Stimulated activated CD4-positive, alpha-beta T cell treated with anti-CD3 and anti-CD28 coated beads, Interleukin-1b, Interleukin-23, amount 100 ng/mL, for 1 hour (primary cell): ENCODE measurements at regions not wholly inside any gene's neighbourhood (a gene's known extent, or its start where the extent isn't known, plus 50 kb on each side); places are given as distances from the start of the nearest gene placed in this dataset.

Experiments used
- DNase-seq, 2 donors: peaks; one replicate each; pipeline ENCODE4 v3.0.0-alpha.2; 2020; ENCODE audit warnings: low read depth in 2 of 2

- no peak for DNase-seq
Measured at GRCh38 chr2:234601213-234601612, 104.3 kb upstream of the ARL4C start.

GRCh38 chr2:234597576-234597861 lies 100.6 kb upstream of the ARL4C start:
- DNase-seq, result no peak

DNA sequence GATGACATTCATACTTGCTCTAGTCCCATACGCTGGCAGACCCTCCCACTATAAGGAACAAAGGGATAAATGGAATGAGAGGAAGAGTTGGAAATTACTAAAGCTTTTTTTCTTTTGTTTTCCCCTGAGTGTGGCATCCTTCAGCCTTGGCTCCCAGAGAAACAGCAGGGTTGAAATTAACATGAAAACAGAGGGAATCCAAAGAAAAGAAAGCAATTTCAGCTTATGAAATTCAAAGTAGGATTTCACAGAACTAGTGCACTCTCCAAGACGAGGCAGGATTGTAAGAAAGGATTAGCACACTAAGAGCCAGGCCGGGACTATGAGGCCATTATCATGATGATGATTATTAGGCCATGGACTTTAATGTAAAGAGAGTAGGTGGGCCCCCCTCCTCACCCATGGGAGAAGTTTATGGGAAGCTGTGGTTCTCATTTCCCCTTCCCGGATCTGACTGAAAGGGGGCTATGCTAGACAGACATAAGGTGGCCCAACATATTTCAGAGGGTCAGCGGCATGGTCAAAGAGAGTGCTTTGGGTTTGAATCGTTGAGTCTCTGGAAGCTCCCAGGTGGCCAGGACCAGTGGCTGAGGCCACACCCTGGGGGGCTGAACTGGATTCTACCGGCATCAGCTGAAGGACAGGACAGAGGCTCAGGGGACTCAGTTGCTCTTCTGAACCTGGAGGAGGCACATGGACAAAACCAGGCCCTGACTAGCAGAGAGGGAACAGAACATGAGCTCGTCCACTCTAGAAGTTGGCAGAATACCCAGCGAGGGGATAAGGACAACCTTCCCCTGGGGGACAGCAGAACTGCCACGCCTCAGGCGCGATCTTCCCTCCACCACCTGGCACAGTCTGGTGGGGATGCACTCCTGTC lies 100.1 kb upstream of the ARL4C start:
- no peak for DNase-seq

- no peak for DNase-seq
Measured at GRCh38 chr2:234595829-234596228, 98.9 kb upstream of the ARL4C start.

DNA sequence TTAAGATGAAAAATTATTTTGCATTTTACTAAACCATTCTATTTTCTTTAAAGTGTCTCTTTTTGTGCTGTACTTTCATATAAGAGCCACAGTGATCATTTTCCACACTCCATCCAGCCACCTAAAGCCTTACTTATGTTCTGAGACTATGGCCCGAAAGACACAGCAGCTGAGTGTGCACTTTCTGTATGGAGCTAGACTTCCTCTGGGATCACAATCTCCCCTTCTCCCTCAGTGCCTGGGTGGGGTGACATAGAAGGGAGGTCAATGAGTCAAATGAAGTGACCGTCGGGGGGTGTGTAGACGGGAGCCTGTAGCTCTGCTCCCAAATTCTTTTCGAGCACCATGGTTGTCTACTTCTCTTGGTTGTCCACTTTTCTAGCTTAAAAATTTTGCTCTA lies 97.8 kb upstream of the ARL4C start:
- DNase-seq, result no peak

GRCh38 chr2:234593636-234594035 lies 96.8 kb upstream of the ARL4C start:
- no peak for DNase-seq

- no peak for DNase-seq
Measured at GRCh38 chr2:234592541-234592940, 95.7 kb upstream of the ARL4C start.

GRCh38 chr2:234590076-234590475 lies 93.2 kb upstream of the ARL4C start:
- DNase-seq, result no peak

DNA sequence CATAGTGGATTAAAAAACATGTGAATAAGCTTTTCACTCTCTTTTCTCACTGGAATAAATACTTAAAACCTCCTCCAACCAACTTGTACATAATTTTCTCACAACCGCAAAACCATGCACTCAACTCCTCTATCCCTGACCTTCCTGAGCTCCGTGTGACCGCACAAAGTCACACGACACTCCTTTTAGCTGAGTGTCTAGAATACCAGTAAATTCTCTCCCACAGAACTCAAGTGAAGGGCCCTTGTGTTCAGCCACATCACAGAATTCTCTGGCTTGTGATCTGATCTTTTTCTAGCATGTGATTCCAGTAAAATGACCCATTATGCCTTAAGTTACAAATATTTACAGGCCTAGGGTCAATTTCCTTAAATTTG lies 91.2 kb upstream of the ARL4C start:
- DNase-seq, result no peak

DNA sequence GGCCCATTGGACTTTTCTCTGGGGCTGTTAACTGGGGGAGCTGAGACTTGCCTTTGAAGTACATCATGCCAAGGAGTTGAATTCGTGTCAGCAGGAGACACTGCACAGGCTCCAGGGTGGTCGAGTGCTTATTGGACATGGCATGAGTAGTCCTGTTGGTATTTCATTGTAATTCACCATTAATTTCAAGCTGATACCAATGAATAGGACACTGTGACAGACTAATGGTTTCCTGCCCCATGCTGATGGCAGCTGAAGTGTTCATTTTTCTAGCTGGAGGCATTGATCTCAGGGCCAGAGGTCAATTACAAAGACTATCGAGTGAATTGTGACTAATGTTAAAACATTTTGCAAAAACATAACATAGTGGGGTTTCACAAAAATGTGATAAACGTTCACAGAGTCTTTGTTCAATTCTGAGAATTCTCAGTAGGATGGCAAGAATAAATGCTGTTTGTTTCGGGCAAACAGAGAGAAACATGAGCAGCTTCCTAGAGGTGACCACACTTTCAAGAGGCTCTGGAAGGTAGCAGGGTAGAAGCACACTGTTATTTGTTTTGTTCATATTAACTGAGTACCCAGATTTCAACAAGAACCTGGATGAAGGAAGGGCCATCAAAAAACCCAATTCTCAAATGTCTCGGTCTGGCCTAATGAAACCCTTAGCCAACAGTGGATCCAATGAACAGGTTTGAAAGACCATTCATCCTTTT lies 90.6 kb upstream of the ARL4C start:
- no peak for DNase-seq

DNA sequence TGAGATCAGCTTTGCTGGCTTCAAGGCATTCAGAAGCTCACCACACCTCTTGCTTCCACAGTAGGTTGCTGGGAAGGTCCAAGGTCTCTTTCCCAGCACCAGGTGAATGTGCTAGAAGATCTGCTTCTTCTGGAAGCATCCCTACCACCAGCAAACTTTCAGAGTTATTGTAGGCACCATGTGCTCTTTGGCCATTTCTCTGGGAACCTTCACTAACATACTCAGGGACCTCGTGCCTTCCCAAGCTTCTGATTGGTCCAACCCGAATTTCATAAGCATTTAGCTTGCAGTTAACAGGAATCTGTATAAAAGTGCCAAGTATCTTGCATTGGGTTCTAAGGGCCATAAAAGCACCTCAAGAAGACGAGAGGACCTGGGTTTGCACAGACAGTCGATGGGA lies 86.5 kb upstream of the ARL4C start:
- no peak for DNase-seq

DNA sequence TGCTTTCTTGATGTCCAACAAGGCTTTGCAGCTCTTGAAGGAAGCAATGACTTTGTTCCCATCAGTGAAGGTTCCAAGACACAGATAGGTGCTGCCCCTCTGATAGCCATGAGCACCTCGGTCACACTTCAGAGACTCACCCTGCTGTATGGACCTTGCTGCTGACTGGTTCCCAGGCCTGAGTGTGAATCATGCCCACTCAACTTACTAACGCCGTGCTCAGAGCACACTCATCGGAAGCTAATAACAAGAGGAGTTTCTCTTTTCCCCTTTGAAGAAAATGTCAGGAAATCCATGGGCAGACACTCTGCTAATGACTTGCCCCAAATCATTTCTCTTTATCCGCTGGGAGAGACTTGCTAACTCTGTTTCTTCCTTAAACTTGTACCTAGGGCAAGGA lies 83.8 kb upstream of the ARL4C start:
- no peak for DNase-seq

GRCh38 chr2:234579231-234579962 lies 82.5 kb upstream of the ARL4C start:
- DNase-seq, result no peak

GRCh38 chr2:234578389-234578788 lies 81.5 kb upstream of the ARL4C start:
- no peak for DNase-seq

DNA sequence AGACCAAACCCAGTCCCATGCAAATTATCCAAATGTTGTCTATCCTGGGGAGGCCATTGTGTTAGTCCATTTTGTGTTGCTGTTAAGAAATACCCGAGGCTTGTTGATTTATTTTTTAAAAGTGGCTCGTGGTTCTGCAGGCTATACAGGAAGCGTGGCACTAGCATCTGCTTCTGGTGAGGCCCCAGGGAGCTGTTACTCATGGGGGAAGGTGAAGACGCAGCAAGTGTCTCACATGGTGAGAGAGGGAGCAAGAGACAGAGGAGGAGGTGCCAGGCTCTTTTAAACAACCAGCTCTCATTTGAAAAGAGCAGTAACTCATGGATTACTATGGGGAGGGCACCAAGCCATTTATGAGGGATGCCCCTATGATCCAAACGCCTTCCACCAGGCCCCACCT lies 80.3 kb upstream of the ARL4C start:
- DNase-seq, result no peak

DNA sequence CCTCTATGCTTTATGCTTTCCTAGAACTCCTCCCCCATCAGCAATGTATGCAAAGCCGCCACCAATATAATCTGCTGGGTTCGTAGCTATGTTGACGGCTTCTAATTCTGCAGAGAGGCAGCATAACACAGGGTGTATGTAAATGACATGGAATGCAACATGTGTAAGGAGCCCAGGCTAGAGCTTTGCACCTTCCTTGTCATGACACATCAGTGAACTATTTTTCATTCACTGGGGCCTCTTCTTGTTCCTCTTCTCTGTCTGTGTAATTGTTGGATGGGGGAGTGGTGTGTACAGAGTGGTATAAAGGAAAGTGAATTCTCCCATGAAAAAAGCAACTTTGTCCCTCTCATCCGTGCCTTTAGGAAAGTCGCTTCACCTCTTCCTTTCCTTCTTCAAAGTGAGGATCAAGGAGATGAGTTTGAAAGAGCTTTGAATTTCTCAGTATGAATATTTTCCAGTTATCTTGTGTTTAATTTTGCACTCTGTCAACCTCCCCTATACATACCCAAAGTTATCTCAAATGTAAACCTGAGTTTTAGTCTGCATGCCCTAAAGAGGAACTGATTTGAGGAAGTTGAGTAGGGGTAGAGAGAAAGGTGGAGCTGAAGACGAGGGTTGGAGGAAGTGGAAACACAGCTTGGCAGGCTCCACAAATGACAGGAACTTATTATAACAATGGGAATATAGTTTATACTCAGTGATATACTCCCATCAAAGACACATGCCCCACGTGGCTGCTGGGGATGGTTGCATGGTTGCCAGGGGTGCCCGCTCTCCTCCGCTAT lies 74.9 kb upstream of the ARL4C start:
- no peak for DNase-seq

- no peak for DNase-seq
Measured at GRCh38 chr2:234570476-234570875, 73.6 kb upstream of the ARL4C start.

- DNase-seq, result no peak
Measured at GRCh38 chr2:234569776-234570430, 73.0 kb upstream of the ARL4C start.

DNA sequence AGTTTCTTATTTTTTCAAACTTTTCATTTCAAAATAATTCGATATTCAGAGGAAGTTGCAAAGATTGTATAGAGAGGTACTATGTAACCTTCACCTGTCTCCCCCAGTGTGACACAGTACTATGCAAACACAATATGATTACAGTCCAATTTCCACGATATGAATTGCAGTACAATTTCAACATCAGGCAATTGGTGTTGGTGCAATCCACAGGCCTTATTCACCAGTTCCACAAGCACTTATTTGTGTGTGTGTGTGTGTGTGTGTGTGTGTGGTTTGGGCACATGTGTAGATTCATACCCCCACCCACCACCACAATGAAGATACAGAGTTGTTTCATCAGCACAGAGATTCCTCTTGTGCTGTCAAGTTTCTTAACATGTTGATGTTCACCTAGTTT lies 69.7 kb upstream of the ARL4C start:
- no peak for DNase-seq

DNA sequence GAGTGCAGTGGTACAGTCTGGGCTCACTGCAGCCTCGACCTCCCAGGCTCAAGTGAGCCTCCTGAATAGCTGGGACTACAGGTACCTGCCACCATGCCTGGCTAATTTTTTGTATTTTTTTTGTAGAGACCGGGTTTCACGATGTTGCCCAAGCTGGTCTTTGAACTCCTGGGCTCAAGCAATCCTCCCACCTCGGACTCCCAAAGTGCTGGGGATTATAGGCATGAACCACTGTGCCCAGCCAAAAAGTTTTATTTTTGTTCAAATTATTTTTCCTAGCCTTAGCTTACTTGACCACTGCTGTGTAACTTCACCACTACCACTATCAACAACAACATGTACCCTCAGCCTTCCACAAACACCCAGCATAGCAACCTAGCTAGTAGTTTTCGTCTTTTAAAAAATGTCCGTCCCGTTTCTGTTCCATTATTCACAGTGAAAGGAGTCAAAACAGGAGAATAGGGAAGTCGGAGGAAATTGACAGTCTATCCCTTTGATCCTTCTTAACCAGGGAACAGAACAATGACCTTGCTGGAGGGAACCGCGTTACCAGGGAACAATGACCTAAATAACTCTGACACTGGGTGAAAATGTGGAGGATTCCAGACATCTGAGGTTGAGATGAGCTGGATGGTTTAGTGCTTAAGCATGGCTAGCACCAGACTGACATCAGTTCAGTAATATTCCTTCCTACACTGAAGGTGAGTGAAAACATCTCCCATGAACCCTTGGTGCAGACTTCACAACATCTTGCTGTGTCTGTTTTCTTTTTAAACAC lies 69.2 kb upstream of the ARL4C start:
- DNase-seq, result no peak

DNA sequence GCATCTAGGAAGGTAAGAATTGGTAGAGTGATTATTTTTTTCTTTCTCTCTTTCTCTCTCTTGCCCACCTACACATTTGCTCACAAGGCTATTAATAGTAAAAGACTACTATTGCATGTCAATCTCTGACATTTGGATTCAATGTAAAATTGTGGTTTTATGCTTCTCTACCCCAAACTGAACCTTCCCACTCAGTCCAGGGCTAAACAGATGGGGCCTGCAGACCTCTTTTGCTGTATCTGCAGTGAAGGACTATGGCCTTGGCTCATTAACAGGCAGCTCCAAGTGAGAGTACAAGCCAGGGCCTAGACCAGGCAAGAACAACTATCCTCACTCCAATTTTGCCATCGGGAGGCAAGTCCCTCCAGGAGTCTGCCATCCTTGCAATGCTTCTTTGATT lies 68.3 kb upstream of the ARL4C start:
- DNase-seq, result no peak
